GM12873 (cell line): ENCODE measurements at regions not wholly inside any gene's neighbourhood (a gene's known extent, or its start where the extent isn't known, plus 50 kb on each side); places are given as distances from the start of the nearest gene placed in this dataset.

ENCODE experiments used
- TF ChIP-seq, protein P1 (sequence below): IDR thresholded peaks from 2 replicates; pipeline ENCODE4 v1.5.1; 2012; ENCODE audit warnings: low read depth, mild to moderate bottlenecking, moderate library complexity, low read length, control low read depth; ENCODE audit not compliant: insufficient read depth; ENCODE audit errors: missing control alignments

- TF ChIP-seq, protein P1, sequence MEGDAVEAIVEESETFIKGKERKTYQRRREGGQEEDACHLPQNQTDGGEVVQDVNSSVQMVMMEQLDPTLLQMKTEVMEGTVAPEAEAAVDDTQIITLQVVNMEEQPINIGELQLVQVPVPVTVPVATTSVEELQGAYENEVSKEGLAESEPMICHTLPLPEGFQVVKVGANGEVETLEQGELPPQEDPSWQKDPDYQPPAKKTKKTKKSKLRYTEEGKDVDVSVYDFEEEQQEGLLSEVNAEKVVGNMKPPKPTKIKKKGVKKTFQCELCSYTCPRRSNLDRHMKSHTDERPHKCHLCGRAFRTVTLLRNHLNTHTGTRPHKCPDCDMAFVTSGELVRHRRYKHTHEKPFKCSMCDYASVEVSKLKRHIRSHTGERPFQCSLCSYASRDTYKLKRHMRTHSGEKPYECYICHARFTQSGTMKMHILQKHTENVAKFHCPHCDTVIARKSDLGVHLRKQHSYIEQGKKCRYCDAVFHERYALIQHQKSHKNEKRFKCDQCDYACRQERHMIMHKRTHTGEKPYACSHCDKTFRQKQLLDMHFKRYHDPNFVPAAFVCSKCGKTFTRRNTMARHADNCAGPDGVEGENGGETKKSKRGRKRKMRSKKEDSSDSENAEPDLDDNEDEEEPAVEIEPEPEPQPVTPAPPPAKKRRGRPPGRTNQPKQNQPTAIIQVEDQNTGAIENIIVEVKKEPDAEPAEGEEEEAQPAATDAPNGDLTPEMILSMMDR: no peak
These were observed 69.2 kb upstream of the FAM9A start for GRCh38 chrX:8870411-8870810.

- TF ChIP-seq, protein P1: no peak
These were observed 68.6 kb upstream of the FAM9A start for GRCh38 chrX:8869812-8870211.

DNA sequence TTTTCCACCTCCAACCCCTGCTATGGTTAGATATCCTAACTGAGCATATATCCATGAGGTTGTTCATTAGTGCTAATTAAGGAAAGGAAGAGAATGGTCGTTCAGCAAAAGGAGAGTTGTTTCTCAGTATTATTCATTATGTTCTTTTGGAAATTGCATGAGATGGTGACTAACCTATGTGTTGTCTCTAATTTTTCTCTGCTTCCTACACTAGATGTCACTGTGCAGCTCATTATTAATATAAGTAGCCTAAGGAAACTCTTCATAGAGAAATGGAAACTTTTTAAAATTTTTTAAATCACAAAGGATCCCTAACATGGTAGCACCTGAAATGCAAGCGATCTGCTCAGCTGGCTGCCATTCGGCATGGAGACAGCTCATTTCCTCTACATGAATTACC lies 67.7 kb upstream of the FAM9A start:
- TF ChIP-seq, protein P1: no peak

GRCh38 chrX:8868070-8868773 lies 67.0 kb upstream of the FAM9A start:
- TF ChIP-seq, protein P1: no peak

DNA sequence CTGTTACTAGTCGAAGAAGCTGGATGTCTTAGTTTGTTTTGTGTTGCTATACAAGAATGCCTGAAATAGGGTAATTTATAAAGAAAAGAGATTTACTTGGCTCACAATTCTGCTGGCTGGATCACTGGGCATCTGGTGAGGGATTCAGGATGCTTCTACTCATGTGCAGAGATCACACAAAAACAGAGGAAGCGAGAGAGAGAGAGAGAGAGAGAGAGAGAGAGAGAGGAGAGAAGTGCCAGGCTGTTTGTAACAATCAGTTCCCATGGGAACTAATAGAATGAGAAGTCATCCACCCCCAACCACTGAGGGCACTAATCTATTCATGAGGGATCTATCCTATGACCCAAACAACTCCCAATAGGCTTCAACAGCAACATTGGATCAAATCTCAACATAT lies 66.2 kb upstream of the FAM9A start:
- TF ChIP-seq, protein P1: no peak

GRCh38 chrX:8864161-8864560 lies 63.0 kb upstream of the FAM9A start:
- TF ChIP-seq, protein P1: no peak

DNA sequence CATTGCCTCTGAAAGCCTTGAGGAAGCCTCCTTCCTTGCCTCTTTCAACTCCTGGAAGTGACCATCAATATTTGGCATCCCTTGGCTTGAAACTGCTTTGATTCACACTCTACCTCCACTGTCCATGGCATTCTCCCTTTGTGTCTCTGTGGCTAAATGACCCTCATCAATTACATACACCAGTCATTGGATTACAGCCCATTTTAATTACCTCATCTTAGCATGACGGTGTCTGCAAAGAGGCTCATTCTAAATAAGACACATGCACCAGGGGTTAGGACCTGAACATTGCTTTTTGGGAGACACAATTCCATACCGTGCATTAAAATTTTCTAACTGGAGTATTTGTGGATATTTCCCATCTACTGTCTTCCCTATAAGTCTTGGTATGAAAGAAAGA lies 60.7 kb upstream of the FAM9A start:
- TF ChIP-seq, protein P1: no peak
